Heart right ventricle (tissue), 16 donors: ENCODE measurements at regions not wholly inside any gene's neighbourhood (a gene's known extent, or its start where the extent isn't known, plus 50 kb on each side); places are given as distances from the start of the nearest gene placed in this dataset.
"Not testable (repeated sequence)": the region's sequence is repeated elsewhere in the genome, so short reads cannot be mapped to it uniquely, and the experiment has no call there.

ENCODE experiments used
- ATAC-seq, 8 donors: fragments of 200-7000 bp; cut with Tn5 transposase; one replicate each; pipeline ENCODE4 v1.9.1; 2020; ENCODE audit warnings: mild to moderate bottlenecking in 8 of 8, moderate library complexity in 8 of 8, moderate number of reproducible peaks in 1 of 8
- DNase-seq, 2 donors: peaks; one replicate each; pipeline ENCODE4 v3.0.0-alpha.2; 2020
- H3K27ac ChIP-seq, 10 donors: fragments of 200-600 bp; sonication (generic) in 2 of 10; one replicate each; pipeline versions ENCODE4 v1.5.0 to v1.8.0; 2020 to 2022; ENCODE audit warnings: mild to moderate bottlenecking in 3 of 10
- H3K27me3 ChIP-seq, 7 donors: fragments of 200-600 bp; one replicate each; pipeline ENCODE4 v1.8.0; 2021 to 2022; ENCODE audit warnings: mild to moderate bottlenecking in 2 of 7
- H3K36me3 ChIP-seq, 9 donors: fragments of 200-600 bp; sonication (generic) in 1 of 9; one replicate each; pipeline versions ENCODE4 v1.5.0 to v1.8.0; 2020 to 2022; ENCODE audit warnings: mild to moderate bottlenecking in 2 of 9
- H3K4me1 ChIP-seq, 9 donors: fragments of 200-600 bp; sonication (generic) in 1 of 9; one replicate each; pipeline versions ENCODE4 v1.5.0 to v1.8.0; 2020 to 2022; ENCODE audit warnings: mild to moderate bottlenecking in 4 of 9
- H3K4me3 ChIP-seq, 10 donors: fragments of 200-600 bp; sonication (generic) in 2 of 10; one replicate each; pipeline versions ENCODE4 v1.5.0 to v1.8.0; 2020 to 2022; ENCODE audit warnings: mild to moderate bottlenecking in 7 of 10, moderate library complexity in 2 of 10
- H3K9me3 ChIP-seq, 11 donors: fragments of 200-600 bp in 10 of 11; sonication (generic) in 2 of 11; one replicate each; pipeline versions ENCODE4 v1.5.0 to v1.8.0; 2013 to 2022; ENCODE audit warnings: mild to moderate bottlenecking in 2 of 11, control low read depth in 1 of 11, moderate library complexity in 1 of 11
- WGBS, 2 donors: extraction: QIAGEN DNeasy Blood & Tissue Kit; methylation state at CpG; one replicate each; pipeline ENCODE4 v1.1.7; 2013; ENCODE audit warnings: inconsistent platforms in 1 of 2; 5-methylcytosine and 5-hydroxymethylcytosine counted together
- intact Hi-C, 10 donors: fragments of 100-400 bp; cut with DNase I; formaldehyde crosslinking; loops; one replicate each; pipeline versions ENCODE4 v1.11.1 to v1.14.2; 2022
- TF ChIP-seq, protein P1 (sequence below), 9 donors: fragments of 200-600 bp; sonication (generic) in 2 of 9; IDR thresholded peaks; one replicate each; pipeline versions ENCODE4 v1.5.0 to v1.8.0; 2021 to 2022; ENCODE audit warnings: antibody characterized with exemption in 9 of 9, mild to moderate bottlenecking in 5 of 9, moderate library complexity in 1 of 9
- donor health status: Arrhythmogenic right ventricular cardiomyopathy.
- donor health status: ischemic (EF 13 %, LVEDD 7.1; RV severe dilation, severe dysfunction).
- donor health status: healthy with polysubstance abuse.
- donor health status: DM: no; HTN: yes; CAD: no.
- donor health status: DM: no; HTN: no; CAD: no.
- donor health status: ischemic (EF 25% LVEDD 6.9; RV normal size, moderate dysfunction).
- donor health status: ischemic (EF 25% LVEDD 5.7; RV mildly dilated, moderate dysfunction).
- donor health status: healthy.
- donor health status: DM: yes; HTN: yes; CAD: no.
- donor health status: Ischemic cardiomyopathy.
- donor health status: ischemic (EF 35%, LVEDD 5.7; RV mildly dilated, moderate dysfunction).
- donor health status: nonischemic (EF 11% LVEDD 7.7; RV severe dilation, severe dysfunction).
- donor health status: DM: yes; HTN: yes; CAD: no.
- donor health status: PGD.
- donor health status: ischemic (EF 29% LVEDD 5.4; RV normal size, mild dysfunction).
- donor health status: nonischemic (EF 23%, LVEDD 6.1; RV moderate dilation, normal function).

- Histone ChIP-seq H3K27ac (no peak overlapping the region), H3K27me3 (peaks cover 0 to 3% (median 0%) of the 10 kb centered on the region in 7 donors), H3K4me1 (peaks cover 0 to 13% (median 4%) of the 10 kb centered on the region in 9 donors), H3K4me3 (no peak overlapping the region), H3K9me3 (peaks cover 0 to 7% (median 0%) of the 10 kb centered on the region in 11 donors), H3K36me3 (no peaks in the 10 kb centered on the region)
- DNase-seq (no peak), ATAC-seq (no peak)
- TF ChIP-seq, protein P1, sequence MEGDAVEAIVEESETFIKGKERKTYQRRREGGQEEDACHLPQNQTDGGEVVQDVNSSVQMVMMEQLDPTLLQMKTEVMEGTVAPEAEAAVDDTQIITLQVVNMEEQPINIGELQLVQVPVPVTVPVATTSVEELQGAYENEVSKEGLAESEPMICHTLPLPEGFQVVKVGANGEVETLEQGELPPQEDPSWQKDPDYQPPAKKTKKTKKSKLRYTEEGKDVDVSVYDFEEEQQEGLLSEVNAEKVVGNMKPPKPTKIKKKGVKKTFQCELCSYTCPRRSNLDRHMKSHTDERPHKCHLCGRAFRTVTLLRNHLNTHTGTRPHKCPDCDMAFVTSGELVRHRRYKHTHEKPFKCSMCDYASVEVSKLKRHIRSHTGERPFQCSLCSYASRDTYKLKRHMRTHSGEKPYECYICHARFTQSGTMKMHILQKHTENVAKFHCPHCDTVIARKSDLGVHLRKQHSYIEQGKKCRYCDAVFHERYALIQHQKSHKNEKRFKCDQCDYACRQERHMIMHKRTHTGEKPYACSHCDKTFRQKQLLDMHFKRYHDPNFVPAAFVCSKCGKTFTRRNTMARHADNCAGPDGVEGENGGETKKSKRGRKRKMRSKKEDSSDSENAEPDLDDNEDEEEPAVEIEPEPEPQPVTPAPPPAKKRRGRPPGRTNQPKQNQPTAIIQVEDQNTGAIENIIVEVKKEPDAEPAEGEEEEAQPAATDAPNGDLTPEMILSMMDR (IDR thresholded peaks at IDR 0.05), result no peak
- intact Hi-C loops, result no loop called here
Observed at GRCh38 chr4:26242451-26242850, 78.4 kb upstream of the RBPJ start.

GRCh38 chr4:26244138-26244537, 76.7 kb upstream of the RBPJ start:
- ATAC-seq, H3K27me3 ChIP-seq, H3K27ac ChIP-seq, DNase-seq, H3K36me3 ChIP-seq, H3K9me3 ChIP-seq, H3K4me3 ChIP-seq, intact Hi-C loops: not testable (repeated sequence)
- 0 to 24% methylated on average over 1 of the region's 1 CpG for WGBS, 2 donors
- H3K4me1 ChIP-seq, result peaks cover 0 to 12% (median 2%) of the 10 kb centered on the region in 9 donors

DNA sequence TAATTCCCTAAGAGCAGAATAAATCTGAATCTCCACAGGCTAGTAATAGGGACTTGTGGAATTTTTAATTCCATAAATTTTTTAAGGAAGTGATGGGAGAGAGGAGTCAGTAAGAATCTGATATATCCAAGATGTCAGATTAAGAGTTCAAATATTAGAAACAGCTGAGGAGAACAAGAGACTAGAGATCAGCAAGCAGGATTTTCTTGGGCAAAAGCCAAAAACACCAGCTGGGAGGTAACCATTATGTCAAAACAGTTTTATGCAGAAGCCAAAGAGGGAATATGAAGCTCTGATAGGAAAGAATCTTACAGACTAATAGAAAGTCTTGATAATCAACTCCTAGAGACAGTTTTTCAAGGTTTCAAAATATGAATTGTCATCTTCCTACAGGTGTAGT, 72.2 kb upstream of the RBPJ start:
- Histone ChIP-seq H3K27me3 (no peaks in the 10 kb centered on the region), H3K4me3 (no peak overlapping the region), H3K9me3 (peaks cover 0 to 7% (median 0%) of the 10 kb centered on the region in 11 donors), H3K27ac (no peak overlapping the region), H3K4me1 (peaks cover 0 to 7% (median 0%) of the 10 kb centered on the region in 9 donors), H3K36me3 (no peaks in the 10 kb centered on the region)
- peak in 3 of 8 donors; percentile 34 to 50 (median 37) for ATAC-seq
- TF ChIP-seq, protein P1 (IDR thresholded peaks at IDR 0.05), result no peak
- intact Hi-C loops, result no loop called here
- DNase-seq, result peak in 1 of 2 donors; percentile 64

- intact Hi-C loops, result no loop called here
- 82 to 85% methylated on average over 8 of the region's 8 CpGs for WGBS, 2 donors
- Histone ChIP-seq H3K27ac (no peak overlapping the region), H3K4me1 (peaks cover 0 to 11% (median 0%) of the 10 kb centered on the region in 9 donors), H3K36me3 (no peaks in the 10 kb centered on the region), H3K4me3 (no peak overlapping the region), H3K27me3 (no peaks in the 10 kb centered on the region), H3K9me3 (no peaks in the 10 kb centered on the region)
- TF ChIP-seq, protein P1 (IDR thresholded peaks at IDR 0.05), result no peak
- no peak for ATAC-seq
- DNase-seq, result no peak
Observed at GRCh38 chr4:26252349-26253025, 68.3 kb upstream of the RBPJ start.

- TF ChIP-seq, protein P1 (IDR thresholded peaks at IDR 0.05), result no peak
- intact Hi-C loops, result no loop called here
- no peak for ATAC-seq
- 79 to 84% methylated on average over 3 of the region's 3 CpGs for WGBS, 2 donors
- Histone ChIP-seq H3K27me3 (no peaks in the 10 kb centered on the region), H3K9me3 (peaks cover 0 to 2% (median under 1%) of the 10 kb centered on the region in 11 donors), H3K4me3 (no peak overlapping the region), H3K4me1 (peaks cover 0 to 10% (median 0%) of the 10 kb centered on the region in 9 donors), H3K36me3 (no peaks in the 10 kb centered on the region), H3K27ac (no peak overlapping the region)
- DNase-seq, result no peak
Observed at GRCh38 chr4:26253968-26254367, 66.8 kb upstream of the RBPJ start.
